Thyroid gland (tissue), 4 donors: ENCODE measurements at regions not wholly inside any gene's neighbourhood (a gene's known extent, or its start where the extent isn't known, plus 50 kb on each side); places are given as distances from the start of the nearest gene placed in this dataset.

ENCODE experiments used
- DNase-seq, 2 donors: peaks; one replicate each; pipeline ENCODE4 v3.0.0-alpha.2; 2019
- H3K27ac ChIP-seq, 3 donors: fragments of 200-600 bp; sonication (generic); 1 replicate in 2 of 3; 2 replicates in 1 of 3; pipeline ENCODE4 v1.5.1; 2016 to 2019; ENCODE audit warnings: mild to moderate bottlenecking in 1 of 3, moderate library complexity in 1 of 3
- H3K27me3 ChIP-seq: fragments of 200-600 bp; sonication (generic); one replicate; pipeline ENCODE4 v1.5.1; 2019
- H3K36me3 ChIP-seq, 2 donors: fragments of 200-600 bp; sonication (generic); one replicate each; pipeline ENCODE4 v1.5.1; 2016 to 2019
- H3K4me1 ChIP-seq, 2 donors: fragments of 200-600 bp; sonication (generic); one replicate each; pipeline ENCODE4 v1.5.1; 2017 to 2019
- H3K4me3 ChIP-seq, 3 donors: fragments of 200-600 bp; sonication (generic); replicated peaks in 1 of 3; 1 replicate in 2 of 3; 2 replicates in 1 of 3; pipeline ENCODE4 v1.5.1; 2016; ENCODE audit warnings: mild to moderate bottlenecking in 1 of 3
- H3K9me3 ChIP-seq: fragments of 200-600 bp; sonication (generic); one replicate; pipeline ENCODE4 v1.5.1; 2017
- POLR2A ChIP-seq, 2 donors: fragments of 450-650 bp; IDR thresholded peaks; one replicate each; pipeline ENCODE4 v1.6.1; 2017; ENCODE audit warnings: antibody characterized with exemption in 2 of 2, mild to moderate bottlenecking in 2 of 2, moderate library complexity in 1 of 2
- WGBS, 2 donors: methylation state at CpG; one replicate each; pipeline ENCODE4 v1.1.5; 2017; 5-methylcytosine and 5-hydroxymethylcytosine counted together
- intact Hi-C: fragments of 100-400 bp; cut with DNase I; formaldehyde crosslinking; loops from one replicate; pipeline ENCODE4 v1.15.1; 2023
- TF ChIP-seq, protein P1 (sequence below), 6 experiments: fragments of 200-600 bp in 3 of 6; fragments of 450-650 bp in 3 of 6; sonication (generic) in 3 of 6; IDR thresholded peaks; one replicate each; pipeline ENCODE4 v1.5.1; 2016 to 2019; ENCODE audit warnings: antibody characterized with exemption in 6 of 6, mild to moderate bottlenecking in 2 of 6, inconsistent platforms in 1 of 6, moderate library complexity in 1 of 6

DNA sequence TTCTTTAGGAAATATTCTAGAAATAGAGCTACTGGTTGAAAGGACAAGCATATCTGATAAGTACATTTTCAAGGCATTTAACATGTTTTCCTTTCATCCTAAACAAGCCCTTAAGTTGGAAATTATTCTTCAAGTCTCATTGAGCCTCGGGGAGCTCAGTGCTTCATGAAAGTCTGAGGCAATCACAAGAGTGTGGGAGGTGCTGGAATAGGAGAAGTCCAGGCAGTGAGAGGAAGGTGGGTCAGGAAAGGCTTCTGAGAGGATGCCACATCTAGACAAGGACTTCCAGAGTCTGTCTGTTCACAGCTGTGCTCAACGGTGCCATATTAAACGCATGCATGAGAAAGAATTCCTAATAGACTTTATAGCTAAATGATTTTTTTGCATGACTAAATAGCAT lies 69.8 kb downstream of the CD83 start:
- 76 to 77% methylated on average over 3 of the region's 3 CpGs for WGBS, 2 donors
- H3K9me3 ChIP-seq = no peaks in the 10 kb centered on the region
- no peak overlapping the region for H3K27ac ChIP-seq
- H3K36me3 ChIP-seq = no peaks in the 10 kb centered on the region
- no peaks in the 10 kb centered on the region for H3K4me1 ChIP-seq
- no peak for TF ChIP-seq POLR2A (IDR thresholded peaks at IDR 0.05)
- TF ChIP-seq, protein P1, sequence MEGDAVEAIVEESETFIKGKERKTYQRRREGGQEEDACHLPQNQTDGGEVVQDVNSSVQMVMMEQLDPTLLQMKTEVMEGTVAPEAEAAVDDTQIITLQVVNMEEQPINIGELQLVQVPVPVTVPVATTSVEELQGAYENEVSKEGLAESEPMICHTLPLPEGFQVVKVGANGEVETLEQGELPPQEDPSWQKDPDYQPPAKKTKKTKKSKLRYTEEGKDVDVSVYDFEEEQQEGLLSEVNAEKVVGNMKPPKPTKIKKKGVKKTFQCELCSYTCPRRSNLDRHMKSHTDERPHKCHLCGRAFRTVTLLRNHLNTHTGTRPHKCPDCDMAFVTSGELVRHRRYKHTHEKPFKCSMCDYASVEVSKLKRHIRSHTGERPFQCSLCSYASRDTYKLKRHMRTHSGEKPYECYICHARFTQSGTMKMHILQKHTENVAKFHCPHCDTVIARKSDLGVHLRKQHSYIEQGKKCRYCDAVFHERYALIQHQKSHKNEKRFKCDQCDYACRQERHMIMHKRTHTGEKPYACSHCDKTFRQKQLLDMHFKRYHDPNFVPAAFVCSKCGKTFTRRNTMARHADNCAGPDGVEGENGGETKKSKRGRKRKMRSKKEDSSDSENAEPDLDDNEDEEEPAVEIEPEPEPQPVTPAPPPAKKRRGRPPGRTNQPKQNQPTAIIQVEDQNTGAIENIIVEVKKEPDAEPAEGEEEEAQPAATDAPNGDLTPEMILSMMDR (IDR thresholded peaks at IDR 0.05) = no peak
- intact Hi-C loops = no loop called here
- no peaks in the 10 kb centered on the region for H3K27me3 ChIP-seq
- no peak for DNase-seq
- H3K4me3 ChIP-seq = no peak overlapping the region

DNA sequence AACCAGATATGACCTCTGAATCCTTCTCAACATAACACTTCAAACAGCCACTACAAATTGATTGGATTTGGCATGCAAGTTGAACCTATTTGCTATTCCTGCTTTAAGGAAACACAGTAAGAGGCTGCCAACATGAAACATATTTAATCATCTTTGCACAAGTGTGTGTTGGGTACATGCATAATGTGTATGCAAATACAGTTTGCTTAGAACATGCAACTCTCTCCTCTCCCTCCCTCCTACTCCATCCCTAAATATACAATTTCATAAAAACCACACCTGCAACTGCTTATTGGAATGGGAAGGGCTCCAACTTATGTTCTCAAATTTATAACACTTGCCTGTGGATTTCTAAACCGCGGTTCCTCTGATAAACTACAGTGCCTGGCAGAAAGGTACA lies 71.5 kb downstream of the CD83 start:
- Histone ChIP-seq H3K9me3 (no peaks in the 10 kb centered on the region), H3K4me1 (no peaks in the 10 kb centered on the region), H3K36me3 (no peaks in the 10 kb centered on the region), H3K27me3 (no peaks in the 10 kb centered on the region), H3K27ac (no peak overlapping the region), H3K4me3 (no peak overlapping the region)
- no peak for DNase-seq
- no peak for TF ChIP-seq POLR2A (IDR thresholded peaks at IDR 0.05)
- TF ChIP-seq, protein P1 (IDR thresholded peaks at IDR 0.05) = no peak
- WGBS, 2 donors = 93 to 98% methylated on average over 2 of the region's 2 CpGs
- intact Hi-C loops = no loop called here

DNA sequence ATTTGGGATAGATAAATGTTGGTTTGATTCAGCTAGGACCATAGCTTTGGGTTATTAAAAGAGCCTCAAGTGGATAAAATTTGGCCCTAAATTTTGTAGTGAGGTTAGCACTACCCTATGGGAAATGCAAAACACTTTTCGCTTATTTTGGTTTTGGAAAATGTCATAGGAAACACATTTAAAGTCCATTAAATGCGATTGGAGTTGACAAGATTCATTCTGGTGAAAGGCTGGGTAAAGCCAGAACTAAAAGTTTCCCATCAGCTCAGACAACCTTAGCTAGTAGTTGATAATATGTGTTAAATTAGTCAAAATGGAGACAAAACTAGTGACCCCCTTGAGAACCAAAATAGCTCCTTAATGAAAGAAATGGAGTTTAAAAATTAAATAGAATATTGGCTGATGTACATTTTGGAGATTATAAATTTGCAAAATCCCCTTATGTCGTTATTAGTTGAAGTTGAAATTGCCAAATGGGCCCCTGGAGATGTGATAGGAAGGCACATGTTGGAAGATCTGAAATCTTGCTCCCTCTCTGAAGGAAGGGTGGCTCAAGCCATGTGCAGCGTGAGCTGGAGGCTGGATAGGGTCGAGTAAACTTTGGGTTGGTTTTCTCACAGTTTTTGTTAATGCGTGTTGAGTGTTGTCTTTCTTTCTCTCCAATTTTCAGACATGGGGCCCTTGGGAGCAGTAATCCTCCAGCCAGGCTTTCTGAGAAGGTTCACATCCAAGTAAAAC lies 72.8 kb downstream of the CD83 start:
- no peak overlapping the region for H3K27ac ChIP-seq
- no peaks in the 10 kb centered on the region for H3K9me3 ChIP-seq
- no peak for DNase-seq
- 75 to 77% methylated on average over 6 of the region's 6 CpGs for WGBS, 2 donors
- no peak overlapping the region for H3K4me3 ChIP-seq
- intact Hi-C loops = no loop called here
- TF ChIP-seq POLR2A (IDR thresholded peaks at IDR 0.05) = no peak
- TF ChIP-seq, protein P1 (IDR thresholded peaks at IDR 0.05) = no peak
- no peaks in the 10 kb centered on the region for H3K36me3 ChIP-seq
- no peaks in the 10 kb centered on the region for H3K4me1 ChIP-seq
- no peaks in the 10 kb centered on the region for H3K27me3 ChIP-seq

DNA sequence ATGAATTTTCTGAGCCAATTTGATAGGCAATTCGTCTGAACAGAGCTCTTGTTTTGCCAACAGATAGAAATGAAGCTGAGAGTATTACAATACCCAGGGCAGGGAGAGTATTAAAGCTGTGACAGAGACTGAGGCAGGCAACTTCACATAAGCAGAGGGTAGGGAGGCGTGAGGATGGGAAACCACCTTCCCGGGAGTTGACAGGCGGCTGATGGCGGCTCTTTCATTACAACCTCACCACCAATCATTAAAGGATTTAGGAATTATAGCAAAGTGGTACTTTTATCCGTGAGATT lies 73.3 kb downstream of the CD83 start:
- intact Hi-C loops = no loop called here
- no peaks in the 10 kb centered on the region for H3K9me3 ChIP-seq
- no peaks in the 10 kb centered on the region for H3K4me1 ChIP-seq
- H3K27ac ChIP-seq = no peak overlapping the region
- no peak for TF ChIP-seq POLR2A (IDR thresholded peaks at IDR 0.05)
- TF ChIP-seq, protein P1 (IDR thresholded peaks at IDR 0.05) = no peak
- no peaks in the 10 kb centered on the region for H3K36me3 ChIP-seq
- 82 to 89% methylated on average over 6 of the region's 6 CpGs for WGBS, 2 donors
- H3K27me3 ChIP-seq = no peaks in the 10 kb centered on the region
- no peak for DNase-seq
- H3K4me3 ChIP-seq = no peak overlapping the region

DNA sequence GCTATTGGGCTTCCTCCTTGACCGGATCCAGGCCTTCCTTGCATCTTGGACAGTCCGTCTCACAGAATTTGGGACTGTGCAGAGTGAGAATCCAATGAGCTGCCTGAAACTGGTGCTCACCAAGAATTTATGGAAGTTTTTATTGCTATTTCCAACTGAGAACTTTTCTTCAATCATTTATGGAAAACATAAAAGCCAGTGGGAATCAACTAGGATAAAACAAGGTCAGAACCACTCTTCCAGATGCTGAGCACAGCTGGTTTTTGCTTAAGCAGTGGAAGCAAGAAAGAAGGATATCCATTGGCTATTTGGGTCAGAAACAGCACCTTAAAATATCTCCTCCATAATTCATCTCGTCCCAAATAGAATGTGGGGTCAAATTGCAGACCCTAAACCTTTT lies 74.2 kb downstream of the CD83 start:
- WGBS, 2 donors = 85 to 87% methylated on average over 3 of the region's 3 CpGs
- intact Hi-C loops = no loop called here
- Histone ChIP-seq H3K9me3 (no peaks in the 10 kb centered on the region), H3K27ac (no peak overlapping the region), H3K27me3 (no peaks in the 10 kb centered on the region), H3K4me3 (no peak overlapping the region), H3K4me1 (no peaks in the 10 kb centered on the region), H3K36me3 (no peaks in the 10 kb centered on the region)
- no peak for DNase-seq
- TF ChIP-seq POLR2A (IDR thresholded peaks at IDR 0.05) = no peak
- TF ChIP-seq, protein P1 (IDR thresholded peaks at IDR 0.05) = no peak
